NB4 (cell line): ENCODE measurements at regions not wholly inside any gene's neighbourhood (a gene's known extent, or its start where the extent isn't known, plus 50 kb on each side); places are given as distances from the start of the nearest gene placed in this dataset.

Experiments
- DNase-seq: peaks from one replicate; pipeline ENCODE4 v3.0.0; 2010; ENCODE audit warnings: low read depth
- H3K4me3 ChIP-seq: one replicate; pipeline ENCODE4 v1.5.1; 2011; ENCODE audit warnings: mild to moderate bottlenecking, low read depth, low read length, moderate library complexity
- MYC ChIP-seq: IDR thresholded peaks from 2 replicates; pipeline ENCODE4 v1.6.1; 2011; ENCODE audit warnings: low read depth, low read length
- POLR2A ChIP-seq: IDR thresholded peaks from 2 replicates; pipeline ENCODE4 v1.6.1; 2011; ENCODE audit warnings: mild to moderate bottlenecking; ENCODE audit not compliant: insufficient read length; ENCODE audit errors: extremely low read depth
- TF ChIP-seq, protein P1 (sequence below): IDR thresholded peaks from one replicate; pipeline ENCODE4 v1.5.1; 2012; ENCODE audit warnings: low read depth, low read length
- TF ChIP-seq, protein P2 (sequence below): IDR thresholded peaks from 2 replicates; pipeline ENCODE4 v1.6.1; 2011; ENCODE audit warnings: low read depth, low read length

DNA sequence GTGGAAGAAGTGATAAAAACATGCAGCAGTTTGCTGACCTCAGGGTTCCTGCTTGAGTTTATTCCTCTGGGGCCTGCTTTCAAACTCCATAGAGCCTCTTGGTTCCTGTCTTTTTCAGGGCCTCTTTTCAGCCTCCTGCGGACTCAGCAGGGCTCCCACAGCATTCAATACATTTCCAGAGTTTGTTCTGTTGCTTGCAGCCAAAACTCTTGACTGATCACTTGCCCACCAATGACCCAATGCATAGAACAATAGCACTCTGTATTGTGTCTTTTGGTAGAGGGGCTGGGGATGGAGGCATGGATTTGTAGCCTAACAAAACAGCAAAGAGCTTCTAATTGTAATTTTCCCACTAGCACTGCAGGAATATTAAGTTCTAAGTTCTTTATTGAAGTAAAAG is 50.8 kb upstream of the CREB5 start:
- no peak for TF ChIP-seq POLR2A
- TF ChIP-seq, protein P1, sequence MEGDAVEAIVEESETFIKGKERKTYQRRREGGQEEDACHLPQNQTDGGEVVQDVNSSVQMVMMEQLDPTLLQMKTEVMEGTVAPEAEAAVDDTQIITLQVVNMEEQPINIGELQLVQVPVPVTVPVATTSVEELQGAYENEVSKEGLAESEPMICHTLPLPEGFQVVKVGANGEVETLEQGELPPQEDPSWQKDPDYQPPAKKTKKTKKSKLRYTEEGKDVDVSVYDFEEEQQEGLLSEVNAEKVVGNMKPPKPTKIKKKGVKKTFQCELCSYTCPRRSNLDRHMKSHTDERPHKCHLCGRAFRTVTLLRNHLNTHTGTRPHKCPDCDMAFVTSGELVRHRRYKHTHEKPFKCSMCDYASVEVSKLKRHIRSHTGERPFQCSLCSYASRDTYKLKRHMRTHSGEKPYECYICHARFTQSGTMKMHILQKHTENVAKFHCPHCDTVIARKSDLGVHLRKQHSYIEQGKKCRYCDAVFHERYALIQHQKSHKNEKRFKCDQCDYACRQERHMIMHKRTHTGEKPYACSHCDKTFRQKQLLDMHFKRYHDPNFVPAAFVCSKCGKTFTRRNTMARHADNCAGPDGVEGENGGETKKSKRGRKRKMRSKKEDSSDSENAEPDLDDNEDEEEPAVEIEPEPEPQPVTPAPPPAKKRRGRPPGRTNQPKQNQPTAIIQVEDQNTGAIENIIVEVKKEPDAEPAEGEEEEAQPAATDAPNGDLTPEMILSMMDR = no peak
- no peak for TF ChIP-seq MYC
- TF ChIP-seq, protein P2, sequence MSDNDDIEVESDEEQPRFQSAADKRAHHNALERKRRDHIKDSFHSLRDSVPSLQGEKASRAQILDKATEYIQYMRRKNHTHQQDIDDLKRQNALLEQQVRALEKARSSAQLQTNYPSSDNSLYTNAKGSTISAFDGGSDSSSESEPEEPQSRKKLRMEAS = no peak
- no peak overlapping the region for H3K4me3 ChIP-seq
- no peak for DNase-seq

- TF ChIP-seq, protein P2 = no peak
- TF ChIP-seq, protein P1 = no peak
- TF ChIP-seq POLR2A = no peak
- TF ChIP-seq MYC = no peak
- DNase-seq = no peak
- H3K4me3 ChIP-seq = no peak overlapping the region
These were observed 50.1 kb upstream of the CREB5 start for GRCh38 chr7:28362182-28362581.
